ENCODE measurements at regions not wholly inside any gene's neighbourhood (a gene's known extent, or its start where the extent isn't known, plus 50 kb on each side); places are given as distances from the start of the nearest gene placed in this dataset.

GRCh38 chr18:78711971-78712370, 267.6 kb upstream of the SALL3 start:
- no peak for DNase-seq (ENCODE audit: low read depth in 4 of 4, low spot score in 1 of 4)

GRCh38 chr18:78713069-78713468, 266.5 kb upstream of the SALL3 start:
- no peak for DNase-seq (ENCODE audit: low read depth in 4 of 4, low spot score in 1 of 4)

GRCh38 chr18:78713726-78714125, 265.9 kb upstream of the SALL3 start:
- DNase-seq (ENCODE audit: low read depth in 4 of 4, low spot score in 1 of 4), result no peak

- DNase-seq (ENCODE audit: low read depth in 4 of 4, low spot score in 1 of 4), result no peak
These were observed 263.6 kb upstream of the SALL3 start for GRCh38 chr18:78716022-78716421.

GRCh38 chr18:78716581-78716980, 263.0 kb upstream of the SALL3 start:
- DNase-seq (ENCODE audit: low read depth in 4 of 4, low spot score in 1 of 4), result no peak

- no peak for DNase-seq (ENCODE audit: low read depth in 4 of 4, low spot score in 1 of 4)
These were observed 262.4 kb upstream of the SALL3 start for GRCh38 chr18:78717051-78717765.

GRCh38 chr18:78717766-78718150, 261.9 kb upstream of the SALL3 start:
- no peak for DNase-seq (ENCODE audit: low read depth in 4 of 4, low spot score in 1 of 4)

GRCh38 chr18:78719821-78720220, 259.8 kb upstream of the SALL3 start:
- no peak for DNase-seq (ENCODE audit: low read depth in 4 of 4, low spot score in 1 of 4)

- DNase-seq (ENCODE audit: low read depth in 4 of 4, low spot score in 1 of 4), result no peak
These were observed 259.0 kb upstream of the SALL3 start for GRCh38 chr18:78720456-78721237.

GRCh38 chr18:78721238-78721875, 258.3 kb upstream of the SALL3 start:
- DNase-seq (ENCODE audit: low read depth in 4 of 4, low spot score in 1 of 4), result no peak

- DNase-seq (ENCODE audit: low read depth in 4 of 4, low spot score in 1 of 4), result no peak
These were observed 257.6 kb upstream of the SALL3 start for GRCh38 chr18:78721981-78722380.

- DNase-seq (ENCODE audit: low read depth in 4 of 4, low spot score in 1 of 4), result no peak
These were observed 257.2 kb upstream of the SALL3 start for GRCh38 chr18:78722386-78722785.

GRCh38 chr18:78722929-78723710, 256.5 kb upstream of the SALL3 start:
- no peak for DNase-seq (ENCODE audit: low read depth in 4 of 4, low spot score in 1 of 4)

- no peak for DNase-seq (ENCODE audit: low read depth in 4 of 4, low spot score in 1 of 4)
These were observed 255.3 kb upstream of the SALL3 start for GRCh38 chr18:78724214-78724914.

GRCh38 chr18:78725426-78725825, 254.2 kb upstream of the SALL3 start:
- DNase-seq (ENCODE audit: low read depth in 4 of 4, low spot score in 1 of 4), result no peak

GRCh38 chr18:78726326-78727056, 253.1 kb upstream of the SALL3 start:
- DNase-seq (ENCODE audit: low read depth in 4 of 4, low spot score in 1 of 4), result no peak

GRCh38 chr18:78727057-78727739, 252.4 kb upstream of the SALL3 start:
- DNase-seq (ENCODE audit: low read depth in 4 of 4, low spot score in 1 of 4), result no peak

- no peak for DNase-seq (ENCODE audit: low read depth in 4 of 4, low spot score in 1 of 4)
These were observed 251.5 kb upstream of the SALL3 start for GRCh38 chr18:78727877-78728783.
